HL-60 (cell line): ENCODE measurements at regions not wholly inside any gene's neighbourhood (a gene's known extent, or its start where the extent isn't known, plus 50 kb on each side); places are given as distances from the start of the nearest gene placed in this dataset.

Source experiments
- CTCF ChIP-seq: IDR thresholded peaks from one replicate; pipeline ENCODE4 v1.5.1; 2011; ENCODE audit warnings: low read length, control low read depth, inconsistent platforms; ENCODE audit not compliant: insufficient read depth
- POLR2AphosphoS5 ChIP-seq: IDR thresholded peaks from 2 replicates; pipeline ENCODE4 v1.6.1; 2012; ENCODE audit warnings: low read depth
- SPI1 ChIP-seq: IDR thresholded peaks from 2 replicates; pipeline ENCODE4 v1.6.1; 2012; ENCODE audit warnings: low read depth, mild to moderate bottlenecking, borderline replicate concordance
- TF ChIP-seq, protein P1 (sequence below): IDR thresholded peaks from 2 replicates; pipeline ENCODE4 v1.6.1; 2012; ENCODE audit warnings: low read depth; ENCODE audit not compliant: insufficient replicate concordance

- no peak for TF ChIP-seq POLR2AphosphoS5
- TF ChIP-seq CTCF: no peak
- TF ChIP-seq, protein P1, sequence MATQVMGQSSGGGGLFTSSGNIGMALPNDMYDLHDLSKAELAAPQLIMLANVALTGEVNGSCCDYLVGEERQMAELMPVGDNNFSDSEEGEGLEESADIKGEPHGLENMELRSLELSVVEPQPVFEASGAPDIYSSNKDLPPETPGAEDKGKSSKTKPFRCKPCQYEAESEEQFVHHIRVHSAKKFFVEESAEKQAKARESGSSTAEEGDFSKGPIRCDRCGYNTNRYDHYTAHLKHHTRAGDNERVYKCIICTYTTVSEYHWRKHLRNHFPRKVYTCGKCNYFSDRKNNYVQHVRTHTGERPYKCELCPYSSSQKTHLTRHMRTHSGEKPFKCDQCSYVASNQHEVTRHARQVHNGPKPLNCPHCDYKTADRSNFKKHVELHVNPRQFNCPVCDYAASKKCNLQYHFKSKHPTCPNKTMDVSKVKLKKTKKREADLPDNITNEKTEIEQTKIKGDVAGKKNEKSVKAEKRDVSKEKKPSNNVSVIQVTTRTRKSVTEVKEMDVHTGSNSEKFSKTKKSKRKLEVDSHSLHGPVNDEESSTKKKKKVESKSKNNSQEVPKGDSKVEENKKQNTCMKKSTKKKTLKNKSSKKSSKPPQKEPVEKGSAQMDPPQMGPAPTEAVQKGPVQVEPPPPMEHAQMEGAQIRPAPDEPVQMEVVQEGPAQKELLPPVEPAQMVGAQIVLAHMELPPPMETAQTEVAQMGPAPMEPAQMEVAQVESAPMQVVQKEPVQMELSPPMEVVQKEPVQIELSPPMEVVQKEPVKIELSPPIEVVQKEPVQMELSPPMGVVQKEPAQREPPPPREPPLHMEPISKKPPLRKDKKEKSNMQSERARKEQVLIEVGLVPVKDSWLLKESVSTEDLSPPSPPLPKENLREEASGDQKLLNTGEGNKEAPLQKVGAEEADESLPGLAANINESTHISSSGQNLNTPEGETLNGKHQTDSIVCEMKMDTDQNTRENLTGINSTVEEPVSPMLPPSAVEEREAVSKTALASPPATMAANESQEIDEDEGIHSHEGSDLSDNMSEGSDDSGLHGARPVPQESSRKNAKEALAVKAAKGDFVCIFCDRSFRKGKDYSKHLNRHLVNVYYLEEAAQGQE: no peak
- TF ChIP-seq SPI1: no peak
These were observed 263.1 kb upstream of the PTGER4 start for GRCh38 chr5:40416588-40416987.
